ENCODE measurements at regions not wholly inside any gene's neighbourhood (a gene's known extent, or its start where the extent isn't known, plus 50 kb on each side); places are given as distances from the start of the nearest gene placed in this dataset.

GRCh38 chr19:30873691-30874090 is 475.5 kb downstream of the TSHZ3 start:
- no peak for DNase-seq

- DNase-seq: no peak
These were observed 476.2 kb downstream of the TSHZ3 start for GRCh38 chr19:30873003-30873402.

GRCh38 chr19:30871979-30872378 is 477.3 kb downstream of the TSHZ3 start:
- DNase-seq: no peak

GRCh38 chr19:30870876-30871275 is 478.4 kb downstream of the TSHZ3 start:
- peak in 2 of 58 donors; percentile 2 to 3 for DNase-seq

GRCh38 chr19:30865511-30865910 is 483.7 kb downstream of the TSHZ3 start:
- no peak for DNase-seq

- peak in 25 of 58 donors; percentile 3 to 59 (median 29) for DNase-seq
These were observed 484.6 kb downstream of the TSHZ3 start for GRCh38 chr19:30864391-30865215.

- DNase-seq: no peak
These were observed 486.4 kb downstream of the TSHZ3 start for GRCh38 chr19:30862876-30863275.

- DNase-seq: no peak
These were observed 487.3 kb downstream of the TSHZ3 start for GRCh38 chr19:30861919-30862318.

GRCh38 chr19:30857966-30858490 is 485.8 kb downstream of the ZNF536 start:
- no peak for DNase-seq

- DNase-seq: no peak
These were observed 485.2 kb downstream of the ZNF536 start for GRCh38 chr19:30857388-30857787.

GRCh38 chr19:30856786-30857185 is 484.6 kb downstream of the ZNF536 start:
- no peak for DNase-seq

- DNase-seq: no peak
These were observed 484.2 kb downstream of the ZNF536 start for GRCh38 chr19:30856376-30856775.

- no peak for DNase-seq
These were observed 483.3 kb downstream of the ZNF536 start for GRCh38 chr19:30855442-30855841.

- DNase-seq: no peak
These were observed 482.5 kb downstream of the ZNF536 start for GRCh38 chr19:30854661-30855060.

- DNase-seq: no peak
These were observed 482.0 kb downstream of the ZNF536 start for GRCh38 chr19:30854207-30854606.

- no peak for DNase-seq
These were observed 480.9 kb downstream of the ZNF536 start for GRCh38 chr19:30853036-30853435.

- DNase-seq: no peak
These were observed 480.0 kb downstream of the ZNF536 start for GRCh38 chr19:30852168-30852567.

- DNase-seq: no peak
These were observed 479.5 kb downstream of the ZNF536 start for GRCh38 chr19:30851646-30852045.

- DNase-seq: no peak
These were observed 476.6 kb downstream of the ZNF536 start for GRCh38 chr19:30848636-30849425.

- no peak for DNase-seq
These were observed 473.9 kb downstream of the ZNF536 start for GRCh38 chr19:30846102-30846501.

GRCh38 chr19:30842926-30843325 is 470.7 kb downstream of the ZNF536 start:
- no peak for DNase-seq

- DNase-seq: no peak
These were observed 469.8 kb downstream of the ZNF536 start for GRCh38 chr19:30841934-30842333.
